Kidney glomerular epithelial cell (primary cell): ENCODE measurements at regions not wholly inside any gene's neighbourhood (a gene's known extent, or its start where the extent isn't known, plus 50 kb on each side); places are given as distances from the start of the nearest gene placed in this dataset.

ENCODE experiments used
- DNase-seq: peaks from one replicate; lab custom pipeline; 2025; lab: John Stamatoyannopoulos, UW

- DNase-seq = no peak
Observed at GRCh38 chr15:53305101-53305500, 454.4 kb downstream of the WDR72 start.

GRCh38 chr15:53297828-53298227 lies 461.6 kb downstream of the WDR72 start:
- no peak for DNase-seq

- DNase-seq = no peak
Observed at GRCh38 chr15:53296603-53297002, 462.9 kb downstream of the WDR72 start.

- no peak for DNase-seq
Observed at GRCh38 chr15:53295574-53295973, 463.9 kb downstream of the WDR72 start.

- no peak for DNase-seq
Observed at GRCh38 chr15:53288542-53288941, 470.9 kb downstream of the WDR72 start.

GRCh38 chr15:53274630-53275029 lies 484.5 kb upstream of the ONECUT1 start:
- DNase-seq = no peak

GRCh38 chr15:53272116-53272515 lies 482.0 kb upstream of the ONECUT1 start:
- DNase-seq = no peak

- DNase-seq = no peak
Observed at GRCh38 chr15:53266176-53266575, 476.0 kb upstream of the ONECUT1 start.

- no peak for DNase-seq
Observed at GRCh38 chr15:53260647-53261046, 470.5 kb upstream of the ONECUT1 start.

- no peak for DNase-seq
Observed at GRCh38 chr15:53256457-53256856, 466.3 kb upstream of the ONECUT1 start.

- DNase-seq = no peak
Observed at GRCh38 chr15:53256043-53256442, 465.9 kb upstream of the ONECUT1 start.

- no peak for DNase-seq
Observed at GRCh38 chr15:53251996-53252395, 461.9 kb upstream of the ONECUT1 start.

- no peak for DNase-seq
Observed at GRCh38 chr15:53251523-53251922, 461.4 kb upstream of the ONECUT1 start.

- no peak for DNase-seq
Observed at GRCh38 chr15:53247041-53247708, 457.0 kb upstream of the ONECUT1 start.

- DNase-seq = no peak
Observed at GRCh38 chr15:53246404-53246803, 456.3 kb upstream of the ONECUT1 start.

GRCh38 chr15:53233801-53234200 lies 443.7 kb upstream of the ONECUT1 start:
- DNase-seq = no peak

GRCh38 chr15:53230473-53230872 lies 440.3 kb upstream of the ONECUT1 start:
- no peak for DNase-seq

GRCh38 chr15:53226559-53226958 lies 436.4 kb upstream of the ONECUT1 start:
- no peak for DNase-seq

- DNase-seq = no peak
Observed at GRCh38 chr15:53225781-53226180, 435.6 kb upstream of the ONECUT1 start.

- no peak for DNase-seq
Observed at GRCh38 chr15:53224371-53224770, 434.2 kb upstream of the ONECUT1 start.

GRCh38 chr15:53223815-53224214 lies 433.7 kb upstream of the ONECUT1 start:
- DNase-seq = no peak

GRCh38 chr15:53218666-53219580 lies 428.8 kb upstream of the ONECUT1 start:
- DNase-seq = no peak

GRCh38 chr15:53216036-53216435 lies 425.9 kb upstream of the ONECUT1 start:
- no peak for DNase-seq
